PFSK-1 (cell line): ENCODE measurements at regions not wholly inside any gene's neighbourhood (a gene's known extent, or its start where the extent isn't known, plus 50 kb on each side); places are given as distances from the start of the nearest gene placed in this dataset.

Experiments
- POLR2AphosphoS5 ChIP-seq: IDR thresholded peaks from 2 replicates; pipeline ENCODE4 v1.6.1; 2012; ENCODE audit warnings: low read depth, mild to moderate bottlenecking, control low read depth, low read length, moderate library complexity
- TAF1 ChIP-seq: IDR thresholded peaks from 2 replicates; pipeline ENCODE4 v1.6.1; 2012; ENCODE audit warnings: low read length, control low read depth, borderline replicate concordance; ENCODE audit not compliant: insufficient read depth
- TF ChIP-seq, protein P1 (sequence below), 2 experiments: IDR thresholded peaks; 2 replicates each; pipeline versions ENCODE4 v1.6.1 to v1.8.0; 2011 to 2012; ENCODE audit warnings: low read depth in 2 of 2, low read length in 2 of 2, control low read depth in 1 of 2, inconsistent platforms in 1 of 2, mild to moderate bottlenecking in 1 of 2, moderate library complexity in 1 of 2; ENCODE audit not compliant: insufficient read depth in 1 of 2

DNA sequence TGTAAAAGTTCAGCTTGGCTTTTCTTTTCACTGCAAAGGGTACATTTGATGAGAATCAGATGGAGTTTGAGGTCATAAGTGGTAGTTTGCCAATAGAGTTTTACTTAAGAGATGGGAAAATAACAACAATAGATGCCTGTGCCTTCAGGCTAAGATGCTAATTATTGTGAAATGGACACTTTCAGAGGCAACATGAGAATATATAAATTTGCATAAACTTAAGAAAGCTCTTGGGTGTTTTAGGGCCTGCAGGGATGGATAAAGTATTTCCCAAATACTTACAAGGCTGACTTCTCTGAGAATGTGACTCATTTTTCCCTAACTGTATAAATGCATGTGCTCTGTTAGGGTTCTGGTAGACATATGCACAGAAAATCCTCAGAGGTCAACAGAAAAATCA, 200.3 kb upstream of the SVIL start:
- TF ChIP-seq, protein P1, sequence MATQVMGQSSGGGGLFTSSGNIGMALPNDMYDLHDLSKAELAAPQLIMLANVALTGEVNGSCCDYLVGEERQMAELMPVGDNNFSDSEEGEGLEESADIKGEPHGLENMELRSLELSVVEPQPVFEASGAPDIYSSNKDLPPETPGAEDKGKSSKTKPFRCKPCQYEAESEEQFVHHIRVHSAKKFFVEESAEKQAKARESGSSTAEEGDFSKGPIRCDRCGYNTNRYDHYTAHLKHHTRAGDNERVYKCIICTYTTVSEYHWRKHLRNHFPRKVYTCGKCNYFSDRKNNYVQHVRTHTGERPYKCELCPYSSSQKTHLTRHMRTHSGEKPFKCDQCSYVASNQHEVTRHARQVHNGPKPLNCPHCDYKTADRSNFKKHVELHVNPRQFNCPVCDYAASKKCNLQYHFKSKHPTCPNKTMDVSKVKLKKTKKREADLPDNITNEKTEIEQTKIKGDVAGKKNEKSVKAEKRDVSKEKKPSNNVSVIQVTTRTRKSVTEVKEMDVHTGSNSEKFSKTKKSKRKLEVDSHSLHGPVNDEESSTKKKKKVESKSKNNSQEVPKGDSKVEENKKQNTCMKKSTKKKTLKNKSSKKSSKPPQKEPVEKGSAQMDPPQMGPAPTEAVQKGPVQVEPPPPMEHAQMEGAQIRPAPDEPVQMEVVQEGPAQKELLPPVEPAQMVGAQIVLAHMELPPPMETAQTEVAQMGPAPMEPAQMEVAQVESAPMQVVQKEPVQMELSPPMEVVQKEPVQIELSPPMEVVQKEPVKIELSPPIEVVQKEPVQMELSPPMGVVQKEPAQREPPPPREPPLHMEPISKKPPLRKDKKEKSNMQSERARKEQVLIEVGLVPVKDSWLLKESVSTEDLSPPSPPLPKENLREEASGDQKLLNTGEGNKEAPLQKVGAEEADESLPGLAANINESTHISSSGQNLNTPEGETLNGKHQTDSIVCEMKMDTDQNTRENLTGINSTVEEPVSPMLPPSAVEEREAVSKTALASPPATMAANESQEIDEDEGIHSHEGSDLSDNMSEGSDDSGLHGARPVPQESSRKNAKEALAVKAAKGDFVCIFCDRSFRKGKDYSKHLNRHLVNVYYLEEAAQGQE (IDR thresholded peaks at IDR 0.05; ENCODE audit: insufficient read depth in 1 of 2, low read depth in 2 of 2, low read length in 2 of 2): no peak
- no peak for TF ChIP-seq POLR2AphosphoS5
- TF ChIP-seq TAF1: no peak
